ENCODE measurements at regions not wholly inside any gene's neighbourhood (a gene's known extent, or its start where the extent isn't known, plus 50 kb on each side); places are given as distances from the start of the nearest gene placed in this dataset.

DNA sequence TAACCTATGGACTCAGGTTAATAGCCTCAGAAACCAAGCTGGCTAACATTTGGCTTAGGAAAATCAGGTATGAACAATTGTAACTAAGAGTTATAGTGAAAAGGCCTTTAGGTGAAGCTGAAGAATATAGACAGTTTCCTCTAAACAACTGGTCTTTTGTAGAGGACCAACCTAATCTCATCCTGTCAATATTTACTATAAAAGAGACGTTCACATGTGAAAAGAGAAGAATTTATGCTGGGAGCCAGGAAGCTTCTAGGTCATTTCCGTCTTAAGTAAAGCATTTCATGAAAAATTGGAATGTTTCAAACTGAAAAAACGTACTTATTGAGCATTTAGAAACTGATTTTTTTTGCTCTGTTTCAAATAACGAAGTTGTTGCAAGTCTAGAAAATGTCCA lies 764.3 kb upstream of the GOLIM4 start:
- H3K79me2 ChIP-seq (ENCODE audit: control insufficient read depth, insufficient read depth, low read length), result no peaks in the 10 kb centered on the region
- H3K9ac ChIP-seq (ENCODE audit: control insufficient read depth, extremely low read depth, insufficient read depth, low read length), result no peak overlapping the region
- DNase-seq (ENCODE audit: low read depth, low spot score), result no peak
- no peaks in the 10 kb centered on the region for H3K9me3 ChIP-seq (ENCODE audit: control insufficient read depth, low read depth, low read length)
- no peak for FAIRE-seq
- TF ChIP-seq, protein P1, sequence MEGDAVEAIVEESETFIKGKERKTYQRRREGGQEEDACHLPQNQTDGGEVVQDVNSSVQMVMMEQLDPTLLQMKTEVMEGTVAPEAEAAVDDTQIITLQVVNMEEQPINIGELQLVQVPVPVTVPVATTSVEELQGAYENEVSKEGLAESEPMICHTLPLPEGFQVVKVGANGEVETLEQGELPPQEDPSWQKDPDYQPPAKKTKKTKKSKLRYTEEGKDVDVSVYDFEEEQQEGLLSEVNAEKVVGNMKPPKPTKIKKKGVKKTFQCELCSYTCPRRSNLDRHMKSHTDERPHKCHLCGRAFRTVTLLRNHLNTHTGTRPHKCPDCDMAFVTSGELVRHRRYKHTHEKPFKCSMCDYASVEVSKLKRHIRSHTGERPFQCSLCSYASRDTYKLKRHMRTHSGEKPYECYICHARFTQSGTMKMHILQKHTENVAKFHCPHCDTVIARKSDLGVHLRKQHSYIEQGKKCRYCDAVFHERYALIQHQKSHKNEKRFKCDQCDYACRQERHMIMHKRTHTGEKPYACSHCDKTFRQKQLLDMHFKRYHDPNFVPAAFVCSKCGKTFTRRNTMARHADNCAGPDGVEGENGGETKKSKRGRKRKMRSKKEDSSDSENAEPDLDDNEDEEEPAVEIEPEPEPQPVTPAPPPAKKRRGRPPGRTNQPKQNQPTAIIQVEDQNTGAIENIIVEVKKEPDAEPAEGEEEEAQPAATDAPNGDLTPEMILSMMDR (optimal IDR thresholded peaks at IDR 0.05 in 1 of 3, IDR thresholded peaks at IDR 0.05 in 1 of 3, conservative IDR thresholded peaks at IDR 0.05 in 1 of 3; ENCODE audit: extremely low read depth in 1 of 3, insufficient read depth in 2 of 3, low read length in 3 of 3), result no peak
- no peak for TF ChIP-seq EZH2 (IDR thresholded peaks at IDR 0.05; ENCODE audit: low read length)
- no peaks in the 10 kb centered on the region for H3K9me1 ChIP-seq (ENCODE audit: control insufficient read depth, extremely low read depth, insufficient read depth, low read length)
- no peak overlapping the region for H3K4me3 ChIP-seq (ENCODE audit: control insufficient read depth in 2 of 3, extremely low read depth in 1 of 3, insufficient read depth in 2 of 3, low read depth in 1 of 3, low read length in 3 of 3)
- no peak overlapping the region for H2AFZ ChIP-seq (ENCODE audit: control insufficient read depth, low read length)
- no peak overlapping the region for H3K4me2 ChIP-seq (ENCODE audit: control insufficient read depth, extremely low read depth, insufficient read depth, low read depth, low read length)
- H3K4me1 ChIP-seq (ENCODE audit: control insufficient read depth, extremely low read depth, insufficient read depth, low read length), result no peaks in the 10 kb centered on the region
- no peaks in the 10 kb centered on the region for H4K20me1 ChIP-seq (ENCODE audit: control insufficient read depth, extremely low read depth, insufficient read depth, low read length)
- no peaks in the 10 kb centered on the region for H3K27me3 ChIP-seq (ENCODE audit: control insufficient read depth, extremely low read depth, insufficient read depth, low read length)
- no peak overlapping the region for H3K27ac ChIP-seq (ENCODE audit: control insufficient read depth, insufficient read depth, low read length)
- H3K36me3 ChIP-seq (ENCODE audit: control insufficient read depth in 2 of 2, extremely low read depth in 1 of 2, insufficient read depth in 2 of 2, low read length in 2 of 2), result no peaks in the 10 kb centered on the region
- dilution Hi-C loops (cut with MboI; ENCODE audit: extremely low pct_ligation_motif_present, low sequenced_read_pairs), result no loop called here

DNA sequence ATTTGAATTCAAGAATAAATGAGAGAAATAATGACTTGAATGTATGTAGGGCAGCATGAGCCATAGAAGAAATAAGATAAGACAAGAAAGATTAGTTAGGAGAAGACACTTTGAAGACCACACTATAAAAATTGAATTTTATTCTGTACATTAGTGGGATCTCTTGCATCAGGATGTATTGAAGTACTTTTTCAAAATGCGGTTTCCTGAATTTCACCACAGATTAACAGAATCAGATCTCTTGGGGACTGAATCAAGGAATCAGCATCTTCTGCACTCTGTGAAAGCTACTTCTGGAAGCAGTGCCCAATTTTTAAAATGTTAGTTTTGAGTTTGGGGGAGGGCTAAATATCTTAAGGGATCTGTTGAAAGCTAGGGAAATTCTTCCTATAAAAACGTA lies 763.9 kb upstream of the GOLIM4 start:
- Histone ChIP-seq H3K79me2 (ENCODE audit: control insufficient read depth, insufficient read depth, low read length) (no peaks in the 10 kb centered on the region), H3K27ac (ENCODE audit: control insufficient read depth, insufficient read depth, low read length) (no peak overlapping the region), H3K4me3 (ENCODE audit: control insufficient read depth in 2 of 3, extremely low read depth in 1 of 3, insufficient read depth in 2 of 3, low read depth in 1 of 3, low read length in 3 of 3) (no peak overlapping the region), H3K36me3 (ENCODE audit: control insufficient read depth in 2 of 2, extremely low read depth in 1 of 2, insufficient read depth in 2 of 2, low read length in 2 of 2) (no peaks in the 10 kb centered on the region), H3K27me3 (ENCODE audit: control insufficient read depth, extremely low read depth, insufficient read depth, low read length) (no peaks in the 10 kb centered on the region), H2AFZ (ENCODE audit: control insufficient read depth, low read length) (no peak overlapping the region), H3K9ac (ENCODE audit: control insufficient read depth, extremely low read depth, insufficient read depth, low read length) (no peak overlapping the region), H3K9me1 (ENCODE audit: control insufficient read depth, extremely low read depth, insufficient read depth, low read length) (no peaks in the 10 kb centered on the region), H4K20me1 (ENCODE audit: control insufficient read depth, extremely low read depth, insufficient read depth, low read length) (no peaks in the 10 kb centered on the region), H3K4me2 (ENCODE audit: control insufficient read depth, extremely low read depth, insufficient read depth, low read depth, low read length) (no peak overlapping the region), H3K9me3 (ENCODE audit: control insufficient read depth, low read depth, low read length) (no peaks in the 10 kb centered on the region), H3K4me1 (ENCODE audit: control insufficient read depth, extremely low read depth, insufficient read depth, low read length) (no peaks in the 10 kb centered on the region)
- FAIRE-seq (no peak), DNase-seq (ENCODE audit: low read depth, low spot score) (no peak)
- no peak for TF ChIP-seq EZH2 (IDR thresholded peaks at IDR 0.05; ENCODE audit: low read length)
- TF ChIP-seq, protein P1 (optimal IDR thresholded peaks at IDR 0.05 in 1 of 3, IDR thresholded peaks at IDR 0.05 in 1 of 3, conservative IDR thresholded peaks at IDR 0.05 in 1 of 3; ENCODE audit: extremely low read depth in 1 of 3, insufficient read depth in 2 of 3, low read length in 3 of 3), result no peak
- dilution Hi-C loops (cut with MboI; ENCODE audit: extremely low pct_ligation_motif_present, low sequenced_read_pairs), result no loop called here

Data from keratinocyte (primary cell).